ENCODE measurements at regions not wholly inside any gene's neighbourhood (a gene's known extent, or its start where the extent isn't known, plus 50 kb on each side); places are given as distances from the start of the nearest gene placed in this dataset.

DNA sequence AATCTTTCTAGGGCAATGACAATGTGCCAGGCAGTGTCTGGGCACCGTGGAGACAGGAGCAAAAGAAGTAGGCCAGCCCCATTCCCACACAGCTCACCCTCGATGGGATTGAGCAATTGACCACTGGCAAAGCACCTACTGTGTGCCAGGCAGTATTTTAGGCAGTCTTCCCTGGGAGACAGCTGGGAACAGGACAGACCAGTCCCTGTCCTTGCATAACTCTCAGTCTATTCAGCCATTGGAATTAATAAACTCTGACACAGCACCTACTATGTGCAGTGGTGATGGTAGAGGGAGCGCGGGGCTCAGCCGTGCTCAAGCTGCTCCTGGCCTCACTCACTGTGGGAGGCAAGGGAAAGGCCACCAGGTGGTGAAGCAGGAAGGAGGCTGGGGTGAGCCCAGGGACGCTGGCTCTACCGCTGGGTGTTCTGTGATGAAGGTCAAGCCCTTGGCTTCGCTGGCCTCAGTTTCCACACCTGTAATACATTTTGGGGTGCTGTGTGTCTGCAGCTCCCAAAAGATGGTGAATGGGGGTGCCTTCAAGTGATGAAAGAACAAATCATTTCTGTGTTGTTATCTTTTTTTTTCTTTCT, 122.3 kb upstream of the PMEPA1 start:
- Mint-ChIP-seq H3K4me3 (no peak overlapping the region), H3K9me3 (no peaks in the 10 kb centered on the region), H3K4me1 (peaks cover 12% of the 10 kb centered on the region), H3K36me3 (ENCODE audit: low read depth) (no peaks in the 10 kb centered on the region), H3K27me3 (ENCODE audit: insufficient read depth, low read depth, poor library complexity) (no peaks in the 10 kb centered on the region), H3K27ac (no peak overlapping the region)
- H3K36me3 ChIP-seq (ENCODE audit: insufficient read depth): no peaks in the 10 kb centered on the region
- H3K27ac ChIP-seq (ENCODE audit: low read depth): no peak overlapping the region
- TF ChIP-seq POLR2AphosphoS5 (IDR thresholded peaks at IDR 0.05; ENCODE audit: low read depth) (no peak), STAT1 (IDR thresholded peaks at IDR 0.05; ENCODE audit: unreplicated experiment) (no peak), ETS1 (IDR thresholded peaks at IDR 0.05) (no peak), EZH2phosphoT487 (IDR thresholded peaks at IDR 0.05; ENCODE audit: unreplicated experiment) (no peak), EZH2 (IDR thresholded peaks at IDR 0.05; ENCODE audit: low read depth, unreplicated experiment) (no peak), ZNF114 (CRISPR knock-in tag; IDR thresholded peaks at IDR 0.05) (no peak), REST (IDR thresholded peaks at IDR 0.05; ENCODE audit: unreplicated experiment) (no peak), CTCF (conservative IDR thresholded peaks at IDR 0.05; ENCODE audit: low read depth in 2 of 2) (no peak), JUNB (IDR thresholded peaks at IDR 0.05; ENCODE audit: unreplicated experiment) (no peak), NANOG (IDR thresholded peaks at IDR 0.05; ENCODE audit: borderline replicate concordance) (no peak), CREB1 (CRISPR knock-in tag; IDR thresholded peaks at IDR 0.05; ENCODE audit: low read depth) (no peak), ZNF331 (CRISPR knock-in tag; IDR thresholded peaks at IDR 0.05; ENCODE audit: low read depth) (no peak)
- TF ChIP-seq, protein P1, sequence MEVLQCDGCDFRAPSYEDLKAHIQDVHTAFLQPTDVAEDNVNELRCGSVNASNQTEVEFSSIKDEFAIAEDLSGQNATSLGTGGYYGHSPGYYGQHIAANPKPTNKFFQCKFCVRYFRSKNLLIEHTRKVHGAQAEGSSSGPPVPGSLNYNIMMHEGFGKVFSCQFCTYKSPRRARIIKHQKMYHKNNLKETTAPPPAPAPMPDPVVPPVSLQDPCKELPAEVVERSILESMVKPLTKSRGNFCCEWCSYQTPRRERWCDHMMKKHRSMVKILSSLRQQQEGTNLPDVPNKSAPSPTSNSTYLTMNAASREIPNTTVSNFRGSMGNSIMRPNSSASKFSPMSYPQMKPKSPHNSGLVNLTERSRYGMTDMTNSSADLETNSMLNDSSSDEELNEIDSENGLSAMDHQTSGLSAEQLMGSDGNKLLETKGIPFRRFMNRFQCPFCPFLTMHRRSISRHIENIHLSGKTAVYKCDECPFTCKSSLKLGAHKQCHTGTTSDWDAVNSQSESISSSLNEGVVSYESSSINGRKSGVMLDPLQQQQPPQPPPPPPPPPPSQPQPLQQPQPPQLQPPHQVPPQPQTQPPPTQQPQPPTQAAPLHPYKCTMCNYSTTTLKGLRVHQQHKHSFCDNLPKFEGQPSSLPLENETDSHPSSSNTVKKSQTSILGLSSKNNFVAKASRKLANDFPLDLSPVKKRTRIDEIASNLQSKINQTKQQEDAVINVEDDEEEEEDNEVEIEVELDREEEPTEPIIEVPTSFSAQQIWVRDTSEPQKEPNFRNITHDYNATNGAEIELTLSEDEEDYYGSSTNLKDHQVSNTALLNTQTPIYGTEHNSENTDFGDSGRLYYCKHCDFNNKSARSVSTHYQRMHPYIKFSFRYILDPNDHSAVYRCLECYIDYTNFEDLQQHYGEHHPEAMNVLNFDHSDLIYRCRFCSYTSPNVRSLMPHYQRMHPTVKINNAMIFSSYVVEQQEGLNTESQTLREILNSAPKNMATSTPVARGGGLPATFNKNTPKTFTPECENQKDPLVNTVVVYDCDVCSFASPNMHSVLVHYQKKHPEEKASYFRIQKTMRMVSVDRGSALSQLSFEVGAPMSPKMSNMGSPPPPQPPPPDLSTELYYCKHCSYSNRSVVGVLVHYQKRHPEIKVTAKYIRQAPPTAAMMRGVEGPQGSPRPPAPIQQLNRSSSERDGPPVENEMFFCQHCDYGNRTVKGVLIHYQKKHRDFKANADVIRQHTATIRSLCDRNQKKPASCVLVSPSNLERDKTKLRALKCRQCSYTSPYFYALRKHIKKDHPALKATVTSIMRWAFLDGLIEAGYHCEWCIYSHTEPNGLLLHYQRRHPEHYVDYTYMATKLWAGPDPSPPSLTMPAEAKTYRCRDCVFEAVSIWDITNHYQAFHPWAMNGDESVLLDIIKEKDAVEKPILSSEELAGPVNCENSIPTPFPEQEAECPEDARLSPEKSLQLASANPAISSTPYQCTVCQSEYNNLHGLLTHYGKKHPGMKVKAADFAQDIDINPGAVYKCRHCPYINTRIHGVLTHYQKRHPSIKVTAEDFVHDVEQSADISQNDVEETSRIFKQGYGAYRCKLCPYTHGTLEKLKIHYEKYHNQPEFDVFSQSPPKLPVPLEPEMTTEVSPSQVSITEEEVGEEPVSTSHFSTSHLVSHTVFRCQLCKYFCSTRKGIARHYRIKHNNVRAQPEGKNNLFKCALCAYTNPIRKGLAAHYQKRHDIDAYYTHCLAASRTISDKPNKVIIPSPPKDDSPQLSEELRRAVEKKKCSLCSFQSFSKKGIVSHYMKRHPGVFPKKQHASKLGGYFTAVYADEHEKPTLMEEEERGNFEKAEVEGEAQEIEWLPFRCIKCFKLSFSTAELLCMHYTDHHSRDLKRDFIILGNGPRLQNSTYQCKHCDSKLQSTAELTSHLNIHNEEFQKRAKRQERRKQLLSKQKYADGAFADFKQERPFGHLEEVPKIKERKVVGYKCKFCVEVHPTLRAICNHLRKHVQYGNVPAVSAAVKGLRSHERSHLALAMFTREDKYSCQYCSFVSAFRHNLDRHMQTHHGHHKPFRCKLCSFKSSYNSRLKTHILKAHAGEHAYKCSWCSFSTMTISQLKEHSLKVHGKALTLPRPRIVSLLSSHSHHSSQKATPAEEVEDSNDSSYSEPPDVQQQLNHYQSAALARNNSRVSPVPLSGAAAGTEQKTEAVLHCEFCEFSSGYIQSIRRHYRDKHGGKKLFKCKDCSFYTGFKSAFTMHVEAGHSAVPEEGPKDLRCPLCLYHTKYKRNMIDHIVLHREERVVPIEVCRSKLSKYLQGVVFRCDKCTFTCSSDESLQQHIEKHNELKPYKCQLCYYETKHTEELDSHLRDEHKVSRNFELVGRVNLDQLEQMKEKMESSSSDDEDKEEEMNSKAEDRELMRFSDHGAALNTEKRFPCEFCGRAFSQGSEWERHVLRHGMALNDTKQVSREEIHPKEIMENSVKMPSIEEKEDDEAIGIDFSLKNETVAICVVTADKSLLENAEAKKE (CRISPR knock-in tag; IDR thresholded peaks at IDR 0.05): no peak
- H3K79me2 ChIP-seq (replicated peaks; ENCODE audit: insufficient read depth): no peaks in the 10 kb centered on the region
- no peaks in the 10 kb centered on the region for H4K20me1 ChIP-seq (replicated peaks; ENCODE audit: insufficient read depth)
- DNase-seq (ENCODE audit: low spot score): no peak
- H3F3A ChIP-seq (replicated peaks; ENCODE audit: low read depth): no peaks in the 10 kb centered on the region
- no peak for ATAC-seq
- H3K9me2 ChIP-seq (ENCODE audit: insufficient read depth): no peaks in the 10 kb centered on the region
- no peaks in the 10 kb centered on the region for H3K27me3 ChIP-seq (ENCODE audit: insufficient read depth)
- no peak overlapping the region for H3K4me2 ChIP-seq
- no peak overlapping the region for H2AFZ ChIP-seq
- no peak overlapping the region for H3K4me3 ChIP-seq
- peaks cover 9% of the 10 kb centered on the region for H3K4me1 ChIP-seq (ENCODE audit: insufficient read depth)
